ENCODE measurements at regions not wholly inside any gene's neighbourhood (a gene's known extent, or its start where the extent isn't known, plus 50 kb on each side); places are given as distances from the start of the nearest gene placed in this dataset.

DNA sequence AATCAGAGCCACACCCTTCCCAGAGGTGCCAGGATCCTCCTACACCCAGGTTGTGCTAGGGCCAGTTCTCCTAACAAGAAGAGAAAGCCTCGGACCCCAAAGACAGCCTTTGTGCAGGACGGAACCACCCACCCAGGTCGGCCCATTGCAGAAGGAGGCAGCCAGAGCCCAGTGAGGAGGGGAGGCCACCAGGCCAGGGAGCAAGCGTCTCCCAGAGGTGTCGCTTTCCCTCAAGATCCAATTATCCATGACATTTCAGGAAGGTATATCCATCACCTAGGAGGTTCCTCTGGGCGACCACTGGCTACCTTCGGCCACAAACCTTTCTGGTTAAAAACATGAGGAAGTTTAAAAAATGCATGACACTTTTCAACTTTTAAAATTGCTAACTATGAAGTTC is 87.4 kb upstream of the THBS2 start:
- Histone ChIP-seq H3K36me3 (ENCODE audit: control insufficient read depth in 2 of 2, extremely low read depth in 1 of 2, insufficient read depth in 2 of 2, low read length in 2 of 2) (no peaks in the 10 kb centered on the region), H3K27me3 (ENCODE audit: control insufficient read depth in 2 of 2, insufficient read depth in 2 of 2, low read length in 2 of 2) (no peaks in the 10 kb centered on the region), H2AFZ (ENCODE audit: low read depth, low read length) (no peak overlapping the region), H3K9me3 (replicated peaks; ENCODE audit: control insufficient read depth, insufficient read depth, low read length) (no peaks in the 10 kb centered on the region), H3K79me2 (ENCODE audit: control insufficient read depth, insufficient read depth, low read length) (no peaks in the 10 kb centered on the region), H3K27ac (ENCODE audit: insufficient read depth, low read depth, low read length) (no peak overlapping the region), H3K4me1 (ENCODE audit: control insufficient read depth, extremely low read depth, insufficient read depth, low read length) (no peaks in the 10 kb centered on the region), H3K4me2 (ENCODE audit: insufficient read depth, low read length) (no peak overlapping the region), H3K9ac (replicated peaks; ENCODE audit: extremely low read depth, insufficient read depth, low read length) (no peak overlapping the region), H3K4me3 (replicated peaks in 1 of 3; ENCODE audit: insufficient read depth in 1 of 3, low read depth in 1 of 3, low read length in 3 of 3) (no peak overlapping the region), H3K9me1 (replicated peaks; ENCODE audit: control insufficient read depth, extremely low read depth, insufficient read depth, low read length) (no peaks in the 10 kb centered on the region), H4K20me1 (replicated peaks; ENCODE audit: control insufficient read depth, extremely low read depth, insufficient read depth, low read length) (no peaks in the 10 kb centered on the region)
- intact Hi-C loops (cut with micrococcal nuclease) = no loop called here
- ChIA-PET POLR2A (no interaction called here), CTCF (no interaction called here)
- FAIRE-seq (no peak), DNase-seq (ENCODE audit: low read depth, low spot score) (no peak)
- dilution Hi-C loops (cut with MboI; ENCODE audit: extremely low pct_ligation_motif_present, low sequenced_read_pairs) = no loop called here
- TF ChIP-seq FOS (IDR thresholded peaks at IDR 0.05; ENCODE audit: borderline replicate concordance, insufficient read depth, low read length) = no peak
- TF ChIP-seq POLR2A (IDR thresholded peaks at IDR 0.05; ENCODE audit: low read depth, low read length) = no peak
- TF ChIP-seq, protein P1, sequence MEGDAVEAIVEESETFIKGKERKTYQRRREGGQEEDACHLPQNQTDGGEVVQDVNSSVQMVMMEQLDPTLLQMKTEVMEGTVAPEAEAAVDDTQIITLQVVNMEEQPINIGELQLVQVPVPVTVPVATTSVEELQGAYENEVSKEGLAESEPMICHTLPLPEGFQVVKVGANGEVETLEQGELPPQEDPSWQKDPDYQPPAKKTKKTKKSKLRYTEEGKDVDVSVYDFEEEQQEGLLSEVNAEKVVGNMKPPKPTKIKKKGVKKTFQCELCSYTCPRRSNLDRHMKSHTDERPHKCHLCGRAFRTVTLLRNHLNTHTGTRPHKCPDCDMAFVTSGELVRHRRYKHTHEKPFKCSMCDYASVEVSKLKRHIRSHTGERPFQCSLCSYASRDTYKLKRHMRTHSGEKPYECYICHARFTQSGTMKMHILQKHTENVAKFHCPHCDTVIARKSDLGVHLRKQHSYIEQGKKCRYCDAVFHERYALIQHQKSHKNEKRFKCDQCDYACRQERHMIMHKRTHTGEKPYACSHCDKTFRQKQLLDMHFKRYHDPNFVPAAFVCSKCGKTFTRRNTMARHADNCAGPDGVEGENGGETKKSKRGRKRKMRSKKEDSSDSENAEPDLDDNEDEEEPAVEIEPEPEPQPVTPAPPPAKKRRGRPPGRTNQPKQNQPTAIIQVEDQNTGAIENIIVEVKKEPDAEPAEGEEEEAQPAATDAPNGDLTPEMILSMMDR (IDR thresholded peaks at IDR 0.05; ENCODE audit: extremely low read depth in 1 of 2, insufficient read depth in 1 of 2, low read depth in 1 of 2, low read length in 2 of 2) = no peak
- TF ChIP-seq, protein P2, sequence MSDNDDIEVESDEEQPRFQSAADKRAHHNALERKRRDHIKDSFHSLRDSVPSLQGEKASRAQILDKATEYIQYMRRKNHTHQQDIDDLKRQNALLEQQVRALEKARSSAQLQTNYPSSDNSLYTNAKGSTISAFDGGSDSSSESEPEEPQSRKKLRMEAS (IDR thresholded peaks at IDR 0.05; ENCODE audit: insufficient read depth, insufficient read length) = no peak
- no peak for TF ChIP-seq MYC (IDR thresholded peaks at IDR 0.05; ENCODE audit: low read depth, low read length)
- no peak for TF ChIP-seq JUN (IDR thresholded peaks at IDR 0.05; ENCODE audit: borderline replicate concordance, insufficient read depth, insufficient read length, low read depth)
- no peak for TF ChIP-seq POLR2AphosphoS5 (IDR thresholded peaks at IDR 0.05; ENCODE audit: insufficient read depth, low read depth, low read length)
- no peak for TF ChIP-seq GATA2 (IDR thresholded peaks at IDR 0.05; ENCODE audit: insufficient read depth, insufficient read length, low read depth, low read length)
- TF ChIP-seq EZH2 (IDR thresholded peaks at IDR 0.05; ENCODE audit: borderline replicate concordance, low read depth, low read length, severe bottlenecking) = no peak
- no TSS peak for BruUV-seq (replicated peaks)

Measured in endothelial cell of umbilical vein (primary cell).